Pancreas (tissue), 10 donors: ENCODE measurements at regions not wholly inside any gene's neighbourhood (a gene's known extent, or its start where the extent isn't known, plus 50 kb on each side); places are given as distances from the start of the nearest gene placed in this dataset.

Experiments used
- ATAC-seq, 4 donors: fragments of 200-7000 bp; cut with Tn5 transposase; one replicate each; pipeline versions ENCODE4 v1.8.0 to v1.9.1; 2020; ENCODE audit warnings: mild to moderate bottlenecking in 4 of 4, moderate library complexity in 4 of 4
- DNase-seq, 6 donors: peaks; one replicate each; pipeline ENCODE4 v3.0.0-alpha.2; 2020
- FAIRE-seq: peaks from 2 replicates; lab custom pipeline; 2012; peaks lifted over from hg19 to GRCh38; lab: Jason Lieb, UNC
- H3K27ac ChIP-seq, 4 donors: fragments of 200-600 bp; sonication (generic); 1 replicate in 3 of 4; 2 replicates in 1 of 4; pipeline versions ENCODE4 v1.5.0 to v1.8.0; 2020
- H3K27me3 ChIP-seq, 4 donors: fragments of 200-600 bp; one replicate each; pipeline ENCODE4 v1.8.0; 2021
- H3K36me3 ChIP-seq, 3 donors: fragments of 200-600 bp; sonication (generic) in 1 of 3; one replicate each; pipeline versions ENCODE4 v1.5.0 to v1.8.0; 2020 to 2021
- H3K4me1 ChIP-seq, 3 donors: fragments of 200-600 bp; one replicate each; pipeline ENCODE4 v1.8.0; 2021
- H3K4me3 ChIP-seq, 4 donors: fragments of 200-600 bp; sonication (generic) in 2 of 4; one replicate each; pipeline versions ENCODE4 v1.5.0 to v1.8.0; 2020 to 2021
- H3K9me3 ChIP-seq, 4 donors: fragments of 200-600 bp; one replicate each; pipeline ENCODE4 v1.8.0; 2021
- WGBS, 2 donors: extraction: QIAGEN DNeasy Blood & Tissue Kit; methylation state at CpG; one replicate each; pipeline ENCODE4 v1.1.7; 2013; 5-methylcytosine and 5-hydroxymethylcytosine counted together
- intact Hi-C, 3 donors: fragments of 100-400 bp; cut with DNase I; formaldehyde crosslinking; loops; one replicate each; pipeline versions ENCODE4 v1.11.1 to v1.14.2; 2022
- TF ChIP-seq, protein P1 (sequence below), 4 donors: fragments of 200-600 bp; sonication (generic) in 3 of 4; IDR thresholded peaks; one replicate each; pipeline versions ENCODE4 v1.5.0 to v1.8.0; 2021; ENCODE audit warnings: antibody characterized with exemption in 4 of 4
- donor health status: healthy with polysubstance abuse.
- donor health status: DM: no; HTN: no; CAD: no; lungs with moderate emphysema.
- donor health status: DM: no; HTN: no; CAD: no.
- donor health status: control.
- donor health status: control.
- donor health status: Bipolar disorder and iron deficiency.
- donor health status: DM: yes; HTN: yes; CAD: no.
- donor health status: DM: no; HTN: no; CAD: no.
- donor health status: DM: no; HTN: no; CAD: no.
- donor health status: DM: yes; HTN: yes; CAD: no.

DNA sequence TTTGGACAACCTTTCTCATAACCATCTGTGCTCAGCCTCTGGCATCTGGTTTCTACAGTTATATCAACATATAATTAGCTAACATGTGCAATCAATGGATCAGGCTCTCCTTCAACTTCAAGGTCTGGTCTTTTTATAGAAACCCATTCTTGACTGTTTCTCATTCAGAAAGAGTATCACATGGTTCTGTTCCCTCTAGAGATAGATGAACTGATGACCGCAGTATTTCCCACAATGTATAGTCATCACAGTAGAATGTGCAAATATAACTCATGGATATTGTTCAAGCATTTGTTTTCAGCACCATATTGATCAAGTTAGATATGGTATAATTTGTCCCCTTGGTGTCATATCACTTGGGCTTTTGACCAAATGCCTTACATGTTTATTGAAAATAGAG is 656.2 kb downstream of the FRK start:
- no peaks in the 10 kb centered on the region for H3K4me1 ChIP-seq
- no peaks in the 10 kb centered on the region for H3K27me3 ChIP-seq
- WGBS, 2 donors: 88 to 92% methylated on average over 1 of the region's 1 CpG
- ATAC-seq (no peak), FAIRE-seq (no peak), DNase-seq (no peak)
- no peak overlapping the region for H3K4me3 ChIP-seq
- H3K36me3 ChIP-seq: no peaks in the 10 kb centered on the region
- H3K9me3 ChIP-seq: no peaks in the 10 kb centered on the region
- intact Hi-C loops: no loop called here
- no peak overlapping the region for H3K27ac ChIP-seq
- TF ChIP-seq, protein P1, sequence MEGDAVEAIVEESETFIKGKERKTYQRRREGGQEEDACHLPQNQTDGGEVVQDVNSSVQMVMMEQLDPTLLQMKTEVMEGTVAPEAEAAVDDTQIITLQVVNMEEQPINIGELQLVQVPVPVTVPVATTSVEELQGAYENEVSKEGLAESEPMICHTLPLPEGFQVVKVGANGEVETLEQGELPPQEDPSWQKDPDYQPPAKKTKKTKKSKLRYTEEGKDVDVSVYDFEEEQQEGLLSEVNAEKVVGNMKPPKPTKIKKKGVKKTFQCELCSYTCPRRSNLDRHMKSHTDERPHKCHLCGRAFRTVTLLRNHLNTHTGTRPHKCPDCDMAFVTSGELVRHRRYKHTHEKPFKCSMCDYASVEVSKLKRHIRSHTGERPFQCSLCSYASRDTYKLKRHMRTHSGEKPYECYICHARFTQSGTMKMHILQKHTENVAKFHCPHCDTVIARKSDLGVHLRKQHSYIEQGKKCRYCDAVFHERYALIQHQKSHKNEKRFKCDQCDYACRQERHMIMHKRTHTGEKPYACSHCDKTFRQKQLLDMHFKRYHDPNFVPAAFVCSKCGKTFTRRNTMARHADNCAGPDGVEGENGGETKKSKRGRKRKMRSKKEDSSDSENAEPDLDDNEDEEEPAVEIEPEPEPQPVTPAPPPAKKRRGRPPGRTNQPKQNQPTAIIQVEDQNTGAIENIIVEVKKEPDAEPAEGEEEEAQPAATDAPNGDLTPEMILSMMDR (IDR thresholded peaks at IDR 0.05): no peak

DNA sequence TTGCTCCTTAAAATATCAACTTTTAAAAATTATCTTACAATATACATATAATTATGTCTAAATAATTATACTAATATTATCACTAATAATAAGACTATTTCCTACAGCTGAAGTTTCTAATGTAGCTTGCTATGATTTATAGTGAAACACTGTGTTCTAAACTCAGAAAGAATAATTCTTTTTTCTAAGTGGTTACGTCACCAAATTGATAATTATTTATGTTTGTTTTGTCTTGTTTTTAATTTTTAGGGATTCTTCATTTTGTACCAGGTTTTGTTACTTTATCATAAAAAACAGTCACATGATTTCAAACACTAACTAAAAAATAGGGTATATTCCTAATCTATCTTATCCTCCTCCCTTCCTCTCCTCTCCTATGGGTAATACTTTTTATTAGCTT is 662.1 kb downstream of the FRK start:
- no peak overlapping the region for H3K4me3 ChIP-seq
- DNase-seq (no peak), ATAC-seq (no peak), FAIRE-seq (no peak)
- no peaks in the 10 kb centered on the region for H3K9me3 ChIP-seq
- intact Hi-C loops: no loop called here
- 82 to 91% methylated on average over 1 of the region's 1 CpG for WGBS, 2 donors
- no peaks in the 10 kb centered on the region for H3K4me1 ChIP-seq
- no peaks in the 10 kb centered on the region for H3K36me3 ChIP-seq
- TF ChIP-seq, protein P1 (IDR thresholded peaks at IDR 0.05): no peak
- no peaks in the 10 kb centered on the region for H3K27me3 ChIP-seq
- H3K27ac ChIP-seq: no peak overlapping the region

DNA sequence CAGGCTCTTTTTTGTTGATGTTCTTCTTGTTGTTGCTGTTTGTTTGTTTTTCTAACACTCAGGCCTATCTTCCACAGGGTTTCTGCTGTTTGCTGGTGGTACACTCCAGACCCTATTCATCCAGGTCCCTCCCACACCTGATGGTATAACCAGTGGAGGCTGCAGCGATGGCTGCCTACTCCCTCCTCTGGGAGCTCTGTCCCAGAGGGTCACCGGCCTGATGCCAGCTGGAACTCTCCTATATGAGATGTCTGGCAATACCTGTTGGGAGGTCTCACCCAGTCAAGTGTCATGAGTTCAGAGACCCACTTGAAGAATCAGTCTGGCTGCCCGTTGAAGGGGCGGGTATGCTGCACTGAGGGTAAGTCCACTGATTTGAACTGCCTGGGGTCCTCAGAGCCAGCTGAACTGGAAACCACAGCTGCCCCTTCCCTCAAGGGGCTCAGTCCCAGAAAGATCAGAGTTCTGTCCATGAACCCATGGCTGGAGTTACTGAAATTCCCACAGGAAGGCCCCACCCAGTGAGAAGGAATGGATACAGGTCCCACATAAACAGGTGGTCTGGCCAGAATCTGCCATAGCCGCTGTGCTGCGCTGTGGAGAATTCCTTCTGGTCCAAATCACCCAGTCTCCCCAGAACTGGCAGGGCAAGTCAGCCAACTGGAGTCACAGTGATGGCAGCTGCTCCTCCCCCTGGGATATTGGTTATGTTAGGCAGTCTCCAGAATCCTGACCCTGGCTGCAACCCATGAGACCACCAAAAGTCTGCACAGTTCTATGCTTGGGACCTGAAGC is 664.4 kb downstream of the FRK start:
- H3K4me3 ChIP-seq: no peak overlapping the region
- 89 to 90% methylated on average over 6 of the region's 6 CpGs for WGBS, 2 donors
- no peak overlapping the region for H3K27ac ChIP-seq
- H3K4me1 ChIP-seq: no peaks in the 10 kb centered on the region
- no peaks in the 10 kb centered on the region for H3K9me3 ChIP-seq
- no peak for ATAC-seq
- TF ChIP-seq, protein P1 (IDR thresholded peaks at IDR 0.05): no peak
- intact Hi-C loops: no loop called here
- H3K27me3 ChIP-seq: no peaks in the 10 kb centered on the region
- no peak for FAIRE-seq
- DNase-seq: peak in 1 of 6 donors; percentile 26
- no peaks in the 10 kb centered on the region for H3K36me3 ChIP-seq

DNA sequence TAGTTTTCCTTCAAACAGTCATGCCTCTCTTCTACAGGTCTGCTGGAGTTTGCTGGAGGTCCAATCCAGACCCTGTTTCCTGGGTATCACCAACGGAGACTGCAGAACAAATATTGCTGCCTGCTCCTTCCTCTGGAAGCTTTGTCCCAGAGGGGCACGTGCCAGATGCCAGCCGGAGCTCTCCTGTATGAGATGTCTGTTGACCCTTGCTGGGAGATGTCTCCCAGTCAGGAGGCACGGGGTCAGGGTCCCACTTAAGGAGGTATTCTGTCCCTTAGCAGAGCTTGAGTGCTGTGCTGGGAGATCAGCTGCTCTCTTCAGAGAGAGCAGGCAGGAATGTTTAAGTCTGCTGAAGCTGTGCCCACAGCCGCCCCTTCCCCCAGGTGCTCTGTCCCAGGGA is 666.9 kb downstream of the FRK start:
- Histone ChIP-seq H3K36me3 (no peaks in the 10 kb centered on the region), H3K27me3 (no peaks in the 10 kb centered on the region), H3K27ac (no peak overlapping the region), H3K9me3 (no peaks in the 10 kb centered on the region), H3K4me3 (no peak overlapping the region), H3K4me1 (no peaks in the 10 kb centered on the region)
- intact Hi-C loops: no loop called here
- no peak for ATAC-seq
- 80 to 83% methylated on average over 5 of the region's 5 CpGs for WGBS, 2 donors
- TF ChIP-seq, protein P1 (IDR thresholded peaks at IDR 0.05): no peak
- FAIRE-seq: no peak
- peak in 1 of 6 donors; percentile 20 for DNase-seq

DNA sequence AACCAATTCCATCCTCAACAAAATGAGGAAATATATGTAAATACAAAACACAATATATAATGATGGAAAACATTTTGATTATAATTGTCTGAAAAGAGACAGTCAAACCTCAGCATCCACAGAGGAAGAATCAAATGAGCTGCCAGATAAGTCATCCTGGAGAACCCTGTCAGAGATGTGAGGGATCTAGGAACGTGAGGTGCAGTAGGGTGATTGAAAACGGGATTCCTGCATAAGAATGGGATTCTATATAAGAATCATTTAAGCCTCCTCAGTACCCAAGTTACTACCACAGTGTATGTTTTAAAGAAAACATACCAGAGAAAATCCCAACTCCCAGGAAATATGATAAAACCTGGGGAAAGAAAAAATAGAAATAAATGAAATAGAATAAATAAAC is 690.5 kb downstream of the FRK start:
- H3K36me3 ChIP-seq: no peaks in the 10 kb centered on the region
- 69 to 82% methylated on average over 2 of the region's 2 CpGs for WGBS, 2 donors
- TF ChIP-seq, protein P1 (IDR thresholded peaks at IDR 0.05): no peak
- intact Hi-C loops: no loop called here
- no peak overlapping the region for H3K4me3 ChIP-seq
- ATAC-seq (no peak), DNase-seq (no peak), FAIRE-seq (no peak)
- H3K9me3 ChIP-seq: no peaks in the 10 kb centered on the region
- H3K27ac ChIP-seq: no peak overlapping the region
- H3K4me1 ChIP-seq: no peaks in the 10 kb centered on the region
- no peaks in the 10 kb centered on the region for H3K27me3 ChIP-seq
